Endothelial cell of umbilical vein (primary cell): ENCODE measurements at regions not wholly inside any gene's neighbourhood (a gene's known extent, or its start where the extent isn't known, plus 50 kb on each side); places are given as distances from the start of the nearest gene placed in this dataset.

Experiments used
- CTCF ChIP-seq, 2 donors: IDR thresholded peaks; 1 replicate in 1 of 2; 2 replicates in 1 of 2; pipeline ENCODE4 v1.5.1; 2011; ENCODE audit warnings: low read length in 2 of 2, mild to moderate bottlenecking in 2 of 2, moderate library complexity in 2 of 2, control low read depth in 1 of 2, inconsistent platforms in 1 of 2, low read depth in 1 of 2; ENCODE audit not compliant: insufficient read depth in 1 of 2; ENCODE audit errors: extremely low read depth in 1 of 2
- EZH2 ChIP-seq: IDR thresholded peaks from 2 replicates; pipeline ENCODE4 v1.6.1; 2012; ENCODE audit warnings: borderline replicate concordance, low read depth, mild to moderate bottlenecking, moderate library complexity, low read length, inconsistent platforms; ENCODE audit not compliant: severe bottlenecking
- FOS ChIP-seq: IDR thresholded peaks from 2 replicates; pipeline ENCODE4 v1.6.1; 2011; ENCODE audit warnings: mild to moderate bottlenecking, low read length, moderate library complexity, borderline replicate concordance; ENCODE audit not compliant: insufficient read depth
- GATA2 ChIP-seq: IDR thresholded peaks from 2 replicates; pipeline ENCODE4 v1.7.0; 2011; ENCODE audit warnings: low read depth, mild to moderate bottlenecking, moderate library complexity, mixed read lengths, low read length; ENCODE audit not compliant: insufficient read length, insufficient read depth
- JUN ChIP-seq: IDR thresholded peaks from 2 replicates; pipeline ENCODE4 v1.6.1; 2011; ENCODE audit warnings: borderline replicate concordance, low read depth; ENCODE audit not compliant: insufficient read length, insufficient read depth
- MAX ChIP-seq: IDR thresholded peaks from 2 replicates; pipeline ENCODE4 v1.6.1; 2011; ENCODE audit not compliant: insufficient read depth, insufficient read length
- MYC ChIP-seq: IDR thresholded peaks from one replicate; pipeline ENCODE4 v1.6.1; 2011; ENCODE audit warnings: mild to moderate bottlenecking, low read depth, low read length
- POLR2A ChIP-seq: IDR thresholded peaks from 2 replicates; pipeline ENCODE4 v1.6.1; 2012; ENCODE audit warnings: low read depth, mild to moderate bottlenecking, control low read depth, low read length
- POLR2AphosphoS5 ChIP-seq: IDR thresholded peaks from 2 replicates; pipeline ENCODE4 v1.6.1; 2012; ENCODE audit warnings: low read depth, mild to moderate bottlenecking, control low read depth, low read length, moderate library complexity; ENCODE audit not compliant: insufficient read depth

- TF ChIP-seq CTCF (IDR thresholded peaks at IDR 0.05; ENCODE audit: extremely low read depth in 1 of 2, insufficient read depth in 1 of 2, low read depth in 1 of 2, low read length in 2 of 2), result no peak
- no peak for TF ChIP-seq EZH2
- TF ChIP-seq POLR2A, result no peak
- no peak for TF ChIP-seq POLR2AphosphoS5
- no peak for TF ChIP-seq JUN
- TF ChIP-seq GATA2, result no peak
- no peak for TF ChIP-seq MAX
- TF ChIP-seq MYC, result no peak
- no peak for TF ChIP-seq FOS
Measured at GRCh38 chr2:58401936-58402335, 160.8 kb upstream of the FANCL start.
